Aorta (tissue), 5 donors: ENCODE measurements at regions not wholly inside any gene's neighbourhood (a gene's known extent, or its start where the extent isn't known, plus 50 kb on each side); places are given as distances from the start of the nearest gene placed in this dataset.

Experiments used
- ATAC-seq: fragments of 200-7000 bp; cut with Tn5 transposase; one replicate; pipeline ENCODE4 v1.9.1; 2022; ENCODE audit warnings: moderate library complexity; ENCODE audit not compliant: low FRiP score
- DNase-seq, 2 donors: peaks; one replicate each; pipeline ENCODE4 v3.0.0-alpha.2; 2020
- H3K27ac ChIP-seq, 2 donors: one replicate each; pipeline ENCODE4 v1.5.1; 2013; ENCODE audit warnings: low read length in 2 of 2, mild to moderate bottlenecking in 2 of 2, moderate library complexity in 2 of 2, control low read depth in 1 of 2, inconsistent platforms in 1 of 2, low read depth in 1 of 2
- H3K27me3 ChIP-seq, 2 donors: one replicate each; pipeline ENCODE4 v1.6.1; 2013; ENCODE audit warnings: control low read depth in 1 of 2, low read length in 1 of 2, mild to moderate bottlenecking in 1 of 2, moderate library complexity in 1 of 2; ENCODE audit not compliant: insufficient read depth in 2 of 2, control insufficient read depth in 1 of 2
- H3K36me3 ChIP-seq, 2 donors: one replicate each; pipeline ENCODE4 v1.6.1; 2013; ENCODE audit warnings: control low read depth in 1 of 2, low read length in 1 of 2, mild to moderate bottlenecking in 1 of 2; ENCODE audit not compliant: insufficient read depth in 2 of 2, control insufficient read depth in 1 of 2
- H3K4me1 ChIP-seq, 2 donors: one replicate each; pipeline ENCODE4 v1.6.1; 2013; ENCODE audit warnings: low read length in 2 of 2, control low read depth in 1 of 2, mild to moderate bottlenecking in 1 of 2, moderate library complexity in 1 of 2; ENCODE audit not compliant: insufficient read depth in 2 of 2, control insufficient read depth in 1 of 2
- H3K4me3 ChIP-seq, 2 donors: one replicate each; pipeline ENCODE4 v1.5.1; 2013; ENCODE audit warnings: low read length in 2 of 2, control low read depth in 1 of 2, mild to moderate bottlenecking in 1 of 2
- H3K9me3 ChIP-seq: one replicate; pipeline ENCODE4 v1.6.1; 2013; ENCODE audit warnings: mild to moderate bottlenecking, low read length; ENCODE audit not compliant: control insufficient read depth
- WGBS, 2 donors: extraction: QIAGEN DNeasy Blood & Tissue Kit; methylation state at CpG; one replicate each; pipeline ENCODE4 v1.1.7; 2013; 5-methylcytosine and 5-hydroxymethylcytosine counted together
- intact Hi-C, 2 donors: fragments of 100-400 bp; cut with DNase I; formaldehyde crosslinking; loops; one replicate each; pipeline versions ENCODE4 v1.14.2 to v1.15.0; 2022
- donor health status: healthy with polysubstance abuse.
- donor health status: Bipolar disorder and iron deficiency.
- donor health status: DM: no; HTN: no; CAD: no.
- donor health status: DM: no; HTN: no; CAD: no.
- donor health status: DM: yes; HTN: yes; CAD: no.

- no peak overlapping the region for H3K4me3 ChIP-seq
- H3K36me3 ChIP-seq: no peaks in the 10 kb centered on the region
- no peaks in the 10 kb centered on the region for H3K27me3 ChIP-seq
- intact Hi-C loops: no loop called here
- ATAC-seq: no peak
- no peaks in the 10 kb centered on the region for H3K9me3 ChIP-seq
- peak in 1 of 2 donors; percentile 35 for DNase-seq
- no peak overlapping the region for H3K27ac ChIP-seq
- WGBS, 2 donors: 88% methylated on average over 7 of the region's 7 CpGs
- H3K4me1 ChIP-seq: no peaks in the 10 kb centered on the region
These were observed 55.3 kb upstream of the ZRANB1 start for GRCh38 chr10:124886610-124887009.

- Histone ChIP-seq H3K36me3 (no peaks in the 10 kb centered on the region), H3K9me3 (no peaks in the 10 kb centered on the region), H3K4me3 (no peak overlapping the region), H3K4me1 (no peaks in the 10 kb centered on the region), H3K27ac (no peak overlapping the region), H3K27me3 (no peaks in the 10 kb centered on the region)
- ATAC-seq (no peak), DNase-seq (peak in 1 of 2 donors; percentile 10)
- 95 to 96% methylated on average over 1 of the region's 1 CpG for WGBS, 2 donors
- intact Hi-C loops: no loop called here
These were observed 53.7 kb upstream of the ZRANB1 start for GRCh38 chr10:124888262-124888661.

GRCh38 chr10:124892031-124892430 is 49.9 kb upstream of the ZRANB1 start:
- no peak overlapping the region for H3K27ac ChIP-seq
- H3K36me3 ChIP-seq: no peaks in the 10 kb centered on the region
- no peak overlapping the region for H3K4me3 ChIP-seq
- H3K4me1 ChIP-seq: no peaks in the 10 kb centered on the region
- WGBS, 2 donors: 12 to 18% methylated on average over 8 of the region's 8 CpGs
- H3K27me3 ChIP-seq: no peaks in the 10 kb centered on the region
- intact Hi-C loops: no loop called here
- no peaks in the 10 kb centered on the region for H3K9me3 ChIP-seq
- ATAC-seq (no peak), DNase-seq (peak in 1 of 2 donors; percentile 57)
